Left lung (tissue), 4 donors: ENCODE measurements at regions not wholly inside any gene's neighbourhood (a gene's known extent, or its start where the extent isn't known, plus 50 kb on each side); places are given as distances from the start of the nearest gene placed in this dataset.

ENCODE experiments used
- ATAC-seq: fragments of 200-7000 bp; cut with Tn5 transposase; one replicate; pipeline ENCODE4 v1.9.1; 2020; ENCODE audit warnings: moderate library complexity
- DNase-seq, 4 donors: peaks; one replicate each; pipeline ENCODE4 v3.0.0-alpha.2; 2013 to 2020
- H3K27ac ChIP-seq, 2 donors: fragments of 200-600 bp; sonication (generic) in 1 of 2; one replicate each; pipeline versions ENCODE4 v1.5.0 to v1.8.0; 2020 to 2021
- H3K27me3 ChIP-seq, 2 donors: fragments of 200-600 bp; sonication (generic) in 1 of 2; one replicate each; pipeline versions ENCODE4 v1.5.0 to v1.8.0; 2020 to 2021
- H3K36me3 ChIP-seq, 2 donors: fragments of 200-600 bp; sonication (generic) in 1 of 2; one replicate each; pipeline versions ENCODE4 v1.5.0 to v1.8.0; 2020 to 2021
- H3K4me1 ChIP-seq, 2 donors: fragments of 200-600 bp; one replicate each; pipeline ENCODE4 v1.8.0; 2021
- H3K4me3 ChIP-seq, 2 donors: fragments of 200-600 bp; sonication (generic) in 1 of 2; one replicate each; pipeline versions ENCODE4 v1.5.0 to v1.8.0; 2020 to 2021; ENCODE audit warnings: mild to moderate bottlenecking in 1 of 2
- H3K9me3 ChIP-seq, 2 donors: fragments of 200-600 bp; sonication (generic) in 1 of 2; one replicate each; pipeline versions ENCODE4 v1.5.0 to v1.8.0; 2020 to 2021
- CTCF ChIP-seq, 2 donors: fragments of 200-600 bp; sonication (generic) in 1 of 2; IDR thresholded peaks; one replicate each; pipeline versions ENCODE4 v1.5.0 to v1.8.0; 2021; ENCODE audit warnings: antibody characterized with exemption in 2 of 2
- intact Hi-C, 2 donors: fragments of 100-400 bp; cut with DNase I; formaldehyde crosslinking; loops; one replicate each; pipeline versions ENCODE4 v1.11.2 to v1.14.2; 2022
- donor health status: DM: no; HTN: yes; CAD: no.
- donor health status: DM: no; HTN: no; CAD: no.

DNA sequence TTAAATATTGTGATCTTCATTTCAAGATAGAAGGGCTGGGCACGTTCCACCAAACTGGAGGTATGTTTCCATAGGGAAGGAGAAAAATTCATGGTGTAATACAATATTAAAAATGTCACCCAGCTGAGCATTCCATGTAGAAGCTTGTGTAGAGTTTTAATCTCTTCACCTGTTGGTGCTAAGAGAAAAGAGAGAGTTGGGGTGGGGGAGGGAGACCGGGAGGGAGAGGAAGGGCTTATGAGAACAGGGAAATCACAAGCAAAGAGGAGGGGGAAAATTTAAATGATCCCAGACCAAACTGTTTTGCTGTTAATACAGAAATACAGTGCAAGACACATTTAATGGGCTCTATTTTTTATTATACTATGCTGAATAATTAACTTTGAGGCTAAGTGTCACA is 345.8 kb downstream of the ZNF536 start:
- no peak for TF ChIP-seq CTCF (IDR thresholded peaks at IDR 0.05)
- intact Hi-C loops = no loop called here
- Histone ChIP-seq H3K36me3 (no peaks in the 10 kb centered on the region), H3K4me1 (peaks cover 0 to 18% of the 10 kb centered on the region in 2 donors), H3K4me3 (no peak overlapping the region), H3K9me3 (no peaks in the 10 kb centered on the region), H3K27me3 (peaks cover 0 to 11% of the 10 kb centered on the region in 2 donors), H3K27ac (no peak overlapping the region)
- ATAC-seq (no peak), DNase-seq (no peak)

DNA sequence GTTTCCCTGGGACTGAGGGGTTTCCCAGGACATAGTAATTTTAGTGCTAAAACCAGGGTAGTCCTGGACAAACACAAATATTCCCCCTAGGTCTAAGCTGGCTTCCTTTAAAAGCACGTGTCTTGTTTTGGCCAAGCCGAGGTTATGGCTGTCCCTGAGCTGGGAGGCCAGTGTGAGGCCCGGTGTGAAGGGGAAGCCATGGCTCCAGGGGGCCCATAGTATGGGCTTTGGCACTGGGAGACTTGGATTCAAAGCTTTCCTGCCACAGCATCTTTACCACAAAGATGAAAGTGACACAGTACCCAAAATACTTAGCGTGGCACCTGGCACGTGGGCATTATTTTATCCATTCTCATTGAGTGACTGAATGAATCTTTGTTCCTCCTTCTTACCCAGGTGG is 345.2 kb downstream of the ZNF536 start:
- DNase-seq = no peak
- TF ChIP-seq CTCF (IDR thresholded peaks at IDR 0.05) = no peak
- Histone ChIP-seq H3K27me3 (peaks cover 0 to 17% of the 10 kb centered on the region in 2 donors), H3K36me3 (no peaks in the 10 kb centered on the region), H3K4me3 (no peak overlapping the region), H3K27ac (no peak overlapping the region), H3K9me3 (no peaks in the 10 kb centered on the region), H3K4me1 (peaks cover 0 to 18% of the 10 kb centered on the region in 2 donors)
- no peak for ATAC-seq
- intact Hi-C loops = no loop called here

DNA sequence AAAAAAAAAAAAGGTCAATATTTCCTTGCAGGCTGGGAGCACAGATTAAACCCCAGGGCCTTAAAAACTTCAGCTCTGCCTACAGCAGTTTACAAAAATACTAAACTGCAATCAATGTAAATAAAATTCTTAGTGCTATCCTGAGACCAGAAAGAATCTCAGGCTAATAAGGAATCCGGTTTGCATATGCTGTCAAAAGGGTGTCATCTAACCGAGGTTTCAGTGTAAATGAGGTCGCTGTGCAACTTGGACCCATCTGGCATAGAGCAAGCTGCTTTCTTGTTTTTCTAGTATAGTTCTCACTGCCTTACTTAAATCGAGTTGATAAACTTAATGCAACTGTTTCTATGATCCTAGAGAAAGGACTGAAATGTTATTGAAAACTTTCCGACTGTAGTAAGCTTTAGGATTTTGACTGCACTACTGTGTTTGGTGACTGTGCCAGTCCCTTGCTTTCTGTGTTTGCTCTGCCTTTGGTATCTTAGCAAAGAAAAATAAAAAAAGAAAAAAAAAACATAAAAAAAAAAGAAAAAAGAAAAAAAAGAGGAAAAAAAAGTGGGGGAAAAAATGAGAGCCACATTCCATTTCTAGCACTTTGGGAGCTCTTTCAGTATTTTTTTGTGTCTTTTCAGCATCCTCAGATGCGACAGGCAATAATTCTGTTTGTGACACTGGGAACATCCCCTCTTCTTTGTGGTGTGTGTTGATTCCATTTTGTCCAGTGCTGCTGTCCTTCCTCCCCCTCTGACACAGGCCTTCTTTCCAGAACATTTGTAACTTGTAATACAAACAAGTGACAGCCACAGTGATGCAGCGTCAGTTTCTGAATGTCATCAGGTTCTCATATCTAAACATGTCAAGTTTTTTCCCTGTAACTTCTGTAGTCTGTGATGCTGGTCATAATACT is 340.5 kb downstream of the ZNF536 start:
- TF ChIP-seq CTCF (IDR thresholded peaks at IDR 0.05) = no peak
- DNase-seq (no peak), ATAC-seq (no peak)
- Histone ChIP-seq H3K36me3 (no peaks in the 10 kb centered on the region), H3K4me3 (no peak overlapping the region), H3K4me1 (no peaks in the 10 kb centered on the region), H3K27me3 (peaks cover 5 to 33% of the 10 kb centered on the region in 2 donors), H3K9me3 (no peaks in the 10 kb centered on the region), H3K27ac (no peak overlapping the region)
- intact Hi-C loops = no loop called here

DNA sequence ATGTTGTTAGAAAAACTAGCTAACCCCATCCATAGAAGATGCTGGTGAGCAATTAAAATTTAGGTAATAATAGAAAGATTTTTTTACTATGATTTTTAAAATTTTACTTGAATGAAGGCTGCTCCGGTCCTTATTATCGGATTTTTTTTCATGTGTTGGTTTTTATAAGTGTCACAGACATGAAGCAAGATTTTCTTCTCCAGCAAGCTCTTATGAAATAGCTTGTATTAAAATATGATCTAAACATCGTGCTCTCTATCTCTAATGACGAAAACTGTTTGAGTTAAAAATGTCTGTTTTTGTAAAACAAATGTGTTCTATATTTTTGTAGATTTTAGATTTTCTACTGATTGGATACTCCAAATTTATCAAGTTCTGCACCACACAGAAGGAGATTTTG is 339.6 kb downstream of the ZNF536 start:
- TF ChIP-seq CTCF (IDR thresholded peaks at IDR 0.05) = no peak
- Histone ChIP-seq H3K27ac (no peak overlapping the region), H3K4me1 (no peaks in the 10 kb centered on the region), H3K9me3 (no peaks in the 10 kb centered on the region), H3K4me3 (no peak overlapping the region), H3K36me3 (no peaks in the 10 kb centered on the region), H3K27me3 (peaks cover 5 to 33% of the 10 kb centered on the region in 2 donors)
- no peak for ATAC-seq
- intact Hi-C loops = no loop called here
- no peak for DNase-seq

DNA sequence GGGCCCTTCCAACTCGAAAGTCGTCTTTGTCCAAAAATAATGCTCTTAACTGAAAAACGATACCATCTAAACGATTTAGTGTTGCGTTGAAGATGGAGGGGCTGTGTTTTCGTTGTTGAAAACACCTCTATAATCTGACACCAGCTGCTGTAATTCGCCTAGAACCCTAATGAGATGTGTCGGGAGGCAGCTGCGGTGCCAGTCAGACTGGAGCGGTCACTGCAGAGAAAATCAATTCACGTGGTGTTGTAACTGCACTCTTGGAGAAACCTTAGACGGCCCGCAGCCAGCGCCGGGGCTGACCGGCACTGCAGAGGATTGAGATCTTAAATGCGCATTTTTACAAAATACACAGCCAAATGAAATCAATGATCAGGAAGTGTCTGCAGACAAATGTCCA is 339.1 kb downstream of the ZNF536 start:
- DNase-seq = no peak
- Histone ChIP-seq H3K4me3 (no peak overlapping the region), H3K9me3 (no peaks in the 10 kb centered on the region), H3K4me1 (no peaks in the 10 kb centered on the region), H3K36me3 (no peaks in the 10 kb centered on the region), H3K27me3 (peaks cover 5 to 33% of the 10 kb centered on the region in 2 donors), H3K27ac (no peak overlapping the region)
- no peak for ATAC-seq
- intact Hi-C loops = no loop called here
- TF ChIP-seq CTCF (IDR thresholded peaks at IDR 0.05) = no peak
